Uterus (tissue), 2 donors: ENCODE measurements at regions not wholly inside any gene's neighbourhood (a gene's known extent, or its start where the extent isn't known, plus 50 kb on each side); places are given as distances from the start of the nearest gene placed in this dataset.

Source experiments
- POLR2A ChIP-seq, 2 donors: fragments of 450-650 bp; IDR thresholded peaks; one replicate each; pipeline ENCODE4 v1.6.1; 2016; ENCODE audit warnings: antibody characterized with exemption in 2 of 2, mild to moderate bottlenecking in 1 of 2, moderate library complexity in 1 of 2
- TF ChIP-seq, protein P1 (sequence below), 4 experiments: fragments of 200-600 bp in 2 of 4; fragments of 450-650 bp in 2 of 4; sonication (generic) in 2 of 4; IDR thresholded peaks; one replicate each; pipeline ENCODE4 v1.5.1; 2016 to 2019; ENCODE audit warnings: antibody characterized with exemption in 4 of 4, mild to moderate bottlenecking in 2 of 4, moderate library complexity in 1 of 4

- TF ChIP-seq, protein P1, sequence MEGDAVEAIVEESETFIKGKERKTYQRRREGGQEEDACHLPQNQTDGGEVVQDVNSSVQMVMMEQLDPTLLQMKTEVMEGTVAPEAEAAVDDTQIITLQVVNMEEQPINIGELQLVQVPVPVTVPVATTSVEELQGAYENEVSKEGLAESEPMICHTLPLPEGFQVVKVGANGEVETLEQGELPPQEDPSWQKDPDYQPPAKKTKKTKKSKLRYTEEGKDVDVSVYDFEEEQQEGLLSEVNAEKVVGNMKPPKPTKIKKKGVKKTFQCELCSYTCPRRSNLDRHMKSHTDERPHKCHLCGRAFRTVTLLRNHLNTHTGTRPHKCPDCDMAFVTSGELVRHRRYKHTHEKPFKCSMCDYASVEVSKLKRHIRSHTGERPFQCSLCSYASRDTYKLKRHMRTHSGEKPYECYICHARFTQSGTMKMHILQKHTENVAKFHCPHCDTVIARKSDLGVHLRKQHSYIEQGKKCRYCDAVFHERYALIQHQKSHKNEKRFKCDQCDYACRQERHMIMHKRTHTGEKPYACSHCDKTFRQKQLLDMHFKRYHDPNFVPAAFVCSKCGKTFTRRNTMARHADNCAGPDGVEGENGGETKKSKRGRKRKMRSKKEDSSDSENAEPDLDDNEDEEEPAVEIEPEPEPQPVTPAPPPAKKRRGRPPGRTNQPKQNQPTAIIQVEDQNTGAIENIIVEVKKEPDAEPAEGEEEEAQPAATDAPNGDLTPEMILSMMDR (IDR thresholded peaks at IDR 0.05), result no peak
- no peak for TF ChIP-seq POLR2A (IDR thresholded peaks at IDR 0.05)
Measured at GRCh38 chr9:1919229-1919628, 95.9 kb upstream of the SMARCA2 start.
